Testis (tissue), 2 donors: ENCODE measurements at regions not wholly inside any gene's neighbourhood (a gene's known extent, or its start where the extent isn't known, plus 50 kb on each side); places are given as distances from the start of the nearest gene placed in this dataset.
A peak's percentile ranks its signal among the peaks of the same experiment; 100 is the strongest.

Experiments
- DNase-seq: peaks from one replicate; pipeline ENCODE4 v3.0.0-alpha.2; 2019
- H3K27ac ChIP-seq, 2 donors: fragments of 200-600 bp; sonication (generic); one replicate each; pipeline ENCODE4 v1.5.1; 2019
- H3K27me3 ChIP-seq: fragments of 200-600 bp; sonication (generic); one replicate; pipeline ENCODE4 v1.5.1; 2019
- H3K36me3 ChIP-seq: fragments of 200-600 bp; sonication (generic); one replicate; pipeline ENCODE4 v1.5.1; 2017; ENCODE audit warnings: low read depth; ENCODE audit errors: missing control alignments
- H3K4me1 ChIP-seq: fragments of 200-600 bp; sonication (generic); one replicate; pipeline ENCODE4 v1.5.1; 2019
- H3K4me3 ChIP-seq, 2 donors: fragments of 200-600 bp; sonication (generic); one replicate each; pipeline ENCODE4 v1.5.1; 2017 to 2019
- H3K9me3 ChIP-seq: fragments of 200-600 bp; sonication (generic); one replicate; pipeline ENCODE4 v1.5.1; 2017
- POLR2A ChIP-seq: fragments of 450-650 bp; IDR thresholded peaks from one replicate; pipeline ENCODE4 v1.6.1; 2017; ENCODE audit warnings: antibody characterized with exemption, mild to moderate bottlenecking, moderate library complexity
- WGBS, 2 donors: methylation state at CpG; one replicate each; pipeline ENCODE4 v1.1.5; 2018; 5-methylcytosine and 5-hydroxymethylcytosine counted together
- intact Hi-C: fragments of 100-400 bp; cut with DNase I; formaldehyde crosslinking; loops from one replicate; pipeline ENCODE4 v1.15.1; 2023; ENCODE audit warnings: low total_unique reads
- TF ChIP-seq, protein P1 (sequence below), 3 experiments: fragments of 450-650 bp in 2 of 3; fragments of 200-600 bp in 1 of 3; sonication (generic) in 1 of 3; IDR thresholded peaks; one replicate each; pipeline ENCODE4 v1.5.1; 2016 to 2019; ENCODE audit warnings: antibody characterized with exemption in 3 of 3, mild to moderate bottlenecking in 2 of 3, moderate library complexity in 1 of 3

DNA sequence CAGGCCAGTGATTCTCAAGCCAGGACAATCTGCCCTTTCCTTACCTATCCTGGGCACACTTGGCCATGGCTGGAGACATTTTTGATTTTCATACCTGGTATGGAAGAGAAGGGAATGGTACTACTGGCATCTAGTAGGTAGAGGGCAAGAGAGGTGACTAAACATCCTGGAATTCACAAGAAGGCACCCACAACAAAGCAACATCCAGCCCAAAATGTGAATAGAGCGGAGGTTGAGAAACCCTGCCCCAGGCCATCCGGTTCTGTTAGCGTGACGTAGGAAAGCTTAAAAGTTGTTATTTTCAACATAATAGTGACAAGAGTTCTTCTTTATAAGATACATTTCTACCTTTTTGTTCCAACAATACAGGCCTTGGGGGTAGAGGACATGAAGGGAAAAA lies 114.9 kb upstream of the ALX4 start:
- DNase-seq: no peak
- 87 to 91% methylated on average over 4 of the region's 4 CpGs for WGBS, 2 donors
- intact Hi-C loops: no loop called here
- Histone ChIP-seq H3K9me3 (no peaks in the 10 kb centered on the region), H3K36me3 (no peaks in the 10 kb centered on the region), H3K27me3 (no peaks in the 10 kb centered on the region), H3K4me1 (no peaks in the 10 kb centered on the region), H3K27ac (no peak overlapping the region), H3K4me3 (no peak overlapping the region)
- TF ChIP-seq, protein P1, sequence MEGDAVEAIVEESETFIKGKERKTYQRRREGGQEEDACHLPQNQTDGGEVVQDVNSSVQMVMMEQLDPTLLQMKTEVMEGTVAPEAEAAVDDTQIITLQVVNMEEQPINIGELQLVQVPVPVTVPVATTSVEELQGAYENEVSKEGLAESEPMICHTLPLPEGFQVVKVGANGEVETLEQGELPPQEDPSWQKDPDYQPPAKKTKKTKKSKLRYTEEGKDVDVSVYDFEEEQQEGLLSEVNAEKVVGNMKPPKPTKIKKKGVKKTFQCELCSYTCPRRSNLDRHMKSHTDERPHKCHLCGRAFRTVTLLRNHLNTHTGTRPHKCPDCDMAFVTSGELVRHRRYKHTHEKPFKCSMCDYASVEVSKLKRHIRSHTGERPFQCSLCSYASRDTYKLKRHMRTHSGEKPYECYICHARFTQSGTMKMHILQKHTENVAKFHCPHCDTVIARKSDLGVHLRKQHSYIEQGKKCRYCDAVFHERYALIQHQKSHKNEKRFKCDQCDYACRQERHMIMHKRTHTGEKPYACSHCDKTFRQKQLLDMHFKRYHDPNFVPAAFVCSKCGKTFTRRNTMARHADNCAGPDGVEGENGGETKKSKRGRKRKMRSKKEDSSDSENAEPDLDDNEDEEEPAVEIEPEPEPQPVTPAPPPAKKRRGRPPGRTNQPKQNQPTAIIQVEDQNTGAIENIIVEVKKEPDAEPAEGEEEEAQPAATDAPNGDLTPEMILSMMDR (IDR thresholded peaks at IDR 0.05): no peak

DNA sequence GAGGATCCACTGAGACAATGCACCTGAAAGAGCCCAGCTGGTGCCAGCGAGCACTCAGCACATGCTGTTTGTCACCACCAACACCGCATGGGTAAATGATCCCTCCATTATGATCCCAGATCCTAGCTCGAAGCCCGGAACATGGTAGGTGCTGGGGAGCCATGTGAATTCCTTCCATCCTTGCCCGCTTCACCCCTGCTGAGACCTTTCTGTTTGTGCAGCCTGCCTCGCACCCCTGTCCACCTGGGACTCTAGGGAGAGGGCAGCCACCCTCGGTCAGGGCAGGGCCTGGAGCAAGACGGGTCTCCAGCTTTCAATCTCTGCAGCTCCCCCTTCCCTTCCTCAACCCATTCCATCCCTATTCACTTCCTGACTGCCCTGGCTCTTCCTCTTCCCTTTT lies 116.2 kb upstream of the ALX4 start:
- Histone ChIP-seq H3K27me3 (no peaks in the 10 kb centered on the region), H3K9me3 (no peaks in the 10 kb centered on the region), H3K4me3 (no peak overlapping the region), H3K27ac (no peak overlapping the region), H3K36me3 (no peaks in the 10 kb centered on the region), H3K4me1 (no peaks in the 10 kb centered on the region)
- no peak for DNase-seq
- intact Hi-C loops: no loop called here
- 90 to 92% methylated on average over 8 of the region's 8 CpGs for WGBS, 2 donors
- TF ChIP-seq, protein P1 (IDR thresholded peaks at IDR 0.05): no peak
- no peak for TF ChIP-seq POLR2A

DNA sequence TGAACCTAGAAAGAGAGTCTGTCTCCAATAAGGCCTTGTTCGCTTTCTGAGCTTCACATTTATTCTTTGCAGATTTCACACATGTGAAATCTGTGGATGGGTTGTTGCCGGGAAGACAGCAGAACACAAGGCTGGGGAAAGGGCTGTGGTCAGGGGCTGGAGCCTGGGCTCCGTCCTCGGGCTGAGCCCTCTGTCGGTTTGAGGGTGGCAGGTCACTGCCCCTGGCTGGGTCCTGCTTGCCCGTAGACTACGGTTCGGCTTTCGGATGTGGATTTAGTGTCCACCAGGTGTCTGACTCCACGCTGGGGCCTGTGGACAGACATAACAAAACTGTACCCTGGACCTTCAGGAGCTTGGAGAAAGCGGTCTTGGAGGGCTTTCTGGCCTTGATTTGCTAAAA lies 117.0 kb upstream of the ALX4 start:
- Histone ChIP-seq H3K27me3 (no peaks in the 10 kb centered on the region), H3K9me3 (no peaks in the 10 kb centered on the region), H3K4me1 (no peaks in the 10 kb centered on the region), H3K4me3 (no peak overlapping the region), H3K36me3 (no peaks in the 10 kb centered on the region), H3K27ac (no peak overlapping the region)
- intact Hi-C loops: no loop called here
- 77 to 93% methylated on average over 9 to 11 of the region's 11 CpGs for WGBS, 2 donors
- no peak for DNase-seq
- TF ChIP-seq, protein P1 (IDR thresholded peaks at IDR 0.05): no peak
- TF ChIP-seq POLR2A: no peak

DNA sequence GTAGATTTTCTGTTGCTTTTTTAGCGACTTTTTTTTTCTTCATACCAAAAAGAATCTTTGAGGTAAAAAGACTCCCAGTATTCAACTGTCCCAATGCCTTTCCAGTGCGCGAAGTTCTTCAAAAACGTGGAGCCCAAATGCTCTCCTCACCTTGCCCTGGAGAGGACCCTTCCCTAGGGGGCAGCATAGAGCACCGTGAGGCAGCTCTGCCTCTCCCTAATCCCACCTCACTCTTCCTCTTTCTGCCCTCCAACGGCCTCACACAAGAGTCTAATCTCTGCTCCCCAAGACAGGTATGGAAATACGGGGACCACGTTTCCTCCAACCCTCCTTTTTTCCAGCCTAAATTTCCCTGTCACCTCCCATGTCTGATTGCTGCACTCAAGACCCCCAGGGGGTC lies 117.5 kb upstream of the ALX4 start:
- WGBS, 2 donors: 56% methylated on average over 8 of the region's 8 CpGs
- Histone ChIP-seq H3K36me3 (no peaks in the 10 kb centered on the region), H3K4me3 (no peak overlapping the region), H3K9me3 (no peaks in the 10 kb centered on the region), H3K27ac (no peak overlapping the region), H3K4me1 (no peaks in the 10 kb centered on the region), H3K27me3 (no peaks in the 10 kb centered on the region)
- DNase-seq: peak; percentile 21
- TF ChIP-seq POLR2A: no peak
- TF ChIP-seq, protein P1 (IDR thresholded peaks at IDR 0.05): peak in 1 of 3 experiments; percentile 10
- intact Hi-C loops: no loop called here

DNA sequence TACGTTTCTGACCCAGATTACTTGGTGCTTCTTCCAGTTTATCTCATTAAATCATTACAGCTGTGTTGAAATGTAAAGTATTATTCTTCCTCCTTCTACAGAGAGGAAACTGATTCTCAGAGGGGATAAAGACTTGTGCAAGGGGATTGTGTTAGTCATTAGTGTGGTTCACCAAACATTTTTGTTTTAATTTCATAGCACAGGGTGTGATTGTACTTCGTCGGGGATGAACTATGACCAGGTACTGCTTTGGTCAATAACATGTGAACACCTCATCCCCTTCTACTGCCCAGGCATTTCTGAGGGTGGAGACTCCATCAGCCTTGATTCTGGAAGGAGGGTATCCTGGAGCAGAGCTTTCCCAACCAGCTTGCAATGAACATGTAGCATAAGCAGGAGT lies 120.2 kb upstream of the ALX4 start:
- TF ChIP-seq POLR2A: no peak
- TF ChIP-seq, protein P1 (IDR thresholded peaks at IDR 0.05): no peak
- Histone ChIP-seq H3K4me3 (no peak overlapping the region), H3K36me3 (no peaks in the 10 kb centered on the region), H3K4me1 (no peaks in the 10 kb centered on the region), H3K27me3 (no peaks in the 10 kb centered on the region), H3K9me3 (no peaks in the 10 kb centered on the region), H3K27ac (no peak overlapping the region)
- intact Hi-C loops: no loop called here
- 46 to 52% methylated on average over 3 of the region's 3 CpGs for WGBS, 2 donors
- no peak for DNase-seq
